WTC11 (cell line): ENCODE measurements at regions not wholly inside any gene's neighbourhood (a gene's known extent, or its start where the extent isn't known, plus 50 kb on each side); places are given as distances from the start of the nearest gene placed in this dataset.

ENCODE experiments used
- ATAC-seq: fragments of 200-7000 bp; cut with Tn5 transposase; 2 replicates; pipeline ENCODE4 v1.10.0; 2021; ENCODE audit warnings: mild to moderate bottlenecking, moderate library complexity
- CTCF ChIA-PET: fragments of 300-600 bp; sonication (Branson Sonifier 250); formaldehyde crosslinking; loops from one replicate; lab custom pipeline; 2021; ENCODE audit warnings: antibody characterized with exemption; lab: Charles Lee
- POLR2A ChIA-PET: fragments of 350-600 bp; sonication (Branson Sonifier 250); formaldehyde crosslinking; loops from one replicate; lab custom pipeline; 2021; ENCODE audit warnings: antibody characterized with exemption; lab: Charles Lee
- DNase-seq: peaks from one replicate; pipeline ENCODE4 v3.0.0; 2021; ENCODE audit warnings: low spot score
- H3K27ac Mint-ChIP-seq: 2 replicates; pipeline ENCODE4 v1.8.0; 2021; ENCODE audit warnings: mixed read lengths
- H3K27me3 Mint-ChIP-seq: 2 replicates; pipeline ENCODE4 v1.8.0; 2021; ENCODE audit warnings: low read depth, mild to moderate bottlenecking, moderate library complexity, mixed read lengths
- H3K36me3 Mint-ChIP-seq: 2 replicates; pipeline ENCODE4 v1.8.0; 2021; ENCODE audit warnings: mixed read lengths
- H3K4me1 Mint-ChIP-seq: 2 replicates; pipeline ENCODE4 v1.8.0; 2022; ENCODE audit warnings: mixed read lengths
- H3K4me3 Mint-ChIP-seq: 2 replicates; pipeline ENCODE4 v1.8.0; 2021; ENCODE audit warnings: mild to moderate bottlenecking, moderate library complexity, mixed read lengths
- H3K9me3 Mint-ChIP-seq: 2 replicates; pipeline ENCODE4 v1.8.0; 2021; ENCODE audit warnings: mixed read lengths
- CREM ChIP-seq: sonication (generic); formaldehyde crosslinking; IDR thresholded peaks from 2 replicates; pipeline ENCODE4 v1.8.1; 2022; ENCODE audit warnings: mild to moderate bottlenecking, missing genetic modification reagents, moderate library complexity
- ESRRA ChIP-seq: sonication (generic); formaldehyde crosslinking; IDR thresholded peaks from 2 replicates; pipeline ENCODE4 v1.8.1; 2022; ENCODE audit warnings: mild to moderate bottlenecking, missing genetic modification reagents, borderline replicate concordance
- FOXJ3 ChIP-seq: sonication (generic); formaldehyde crosslinking; IDR thresholded peaks from 2 replicates; pipeline ENCODE4 v1.9.0; 2021; ENCODE audit warnings: missing genetic modification reagents, mild to moderate bottlenecking, borderline replicate concordance
- HMGA2 ChIP-seq: fragments of 250-450 bp; sonication (Bioruptor Pico); IDR thresholded peaks from 2 replicates; pipeline ENCODE4 v1.4.0; 2021; ENCODE audit warnings: mild to moderate bottlenecking, moderate library complexity
- JUN ChIP-seq: sonication (generic); formaldehyde crosslinking; IDR thresholded peaks from 2 replicates; pipeline ENCODE4 v1.8.0; 2023; ENCODE audit warnings: mild to moderate bottlenecking, missing genetic modification reagents
- MXD4 ChIP-seq: fragments of 250-450 bp; sonication (Bioruptor Pico); IDR thresholded peaks from 2 replicates; pipeline ENCODE4 v1.8.0; 2021; ENCODE audit warnings: mild to moderate bottlenecking, moderate library complexity, borderline replicate concordance
- NFE2L1 ChIP-seq: sonication (generic); formaldehyde crosslinking; IDR thresholded peaks from 2 replicates; pipeline ENCODE4 v1.8.1; 2023; ENCODE audit warnings: missing genetic modification reagents
- SMAD3 ChIP-seq: sonication (generic); formaldehyde crosslinking; IDR thresholded peaks from 2 replicates; pipeline ENCODE4 v1.8.0; 2022; ENCODE audit warnings: missing genetic modification reagents, mild to moderate bottlenecking, borderline replicate concordance
- TP53 ChIP-seq: sonication (generic); formaldehyde crosslinking; IDR thresholded peaks from 2 replicates; pipeline ENCODE4 v1.8.1; 2023; ENCODE audit warnings: mild to moderate bottlenecking, missing genetic modification reagents
- ZNF232 ChIP-seq: sonication (generic); formaldehyde crosslinking; IDR thresholded peaks from 2 replicates; pipeline ENCODE4 v1.8.0; 2022; ENCODE audit warnings: mild to moderate bottlenecking, missing genetic modification reagents
- ZNF263 ChIP-seq: sonication (generic); formaldehyde crosslinking; IDR thresholded peaks from 2 replicates; pipeline ENCODE4 v1.8.1; 2022; ENCODE audit warnings: low read depth, mild to moderate bottlenecking, moderate library complexity, missing genetic modification reagents
- ZNF671 ChIP-seq: fragments of 250-450 bp; sonication (Bioruptor Pico); IDR thresholded peaks from 2 replicates; pipeline ENCODE4 v1.8.0; 2021; ENCODE audit warnings: mild to moderate bottlenecking
- TF ChIP-seq, protein P1 (sequence below): fragments of 250-450 bp; sonication (Bioruptor Pico); IDR thresholded peaks from 2 replicates; pipeline ENCODE4 v1.9.0; 2021; ENCODE audit warnings: mild to moderate bottlenecking, borderline replicate concordance
- TF ChIP-seq, protein P2 (sequence below): sonication (generic); formaldehyde crosslinking; IDR thresholded peaks from 2 replicates; pipeline ENCODE4 v1.8.1; 2023; ENCODE audit warnings: mild to moderate bottlenecking, missing genetic modification reagents, moderate library complexity
- TF ChIP-seq, protein P3 (sequence below): sonication (generic); formaldehyde crosslinking; IDR thresholded peaks from 2 replicates; pipeline ENCODE4 v1.8.1; 2022; ENCODE audit warnings: mild to moderate bottlenecking, missing genetic modification reagents, moderate library complexity, borderline replicate concordance
- TF ChIP-seq, protein P4 (sequence below): sonication (generic); formaldehyde crosslinking; IDR thresholded peaks from 2 replicates; pipeline ENCODE4 v1.8.1; 2022; ENCODE audit warnings: low read depth, missing genetic modification reagents, borderline replicate concordance
- TF ChIP-seq, protein P5 (sequence below): fragments of 250-450 bp; sonication (Bioruptor Pico); IDR thresholded peaks from 2 replicates; pipeline ENCODE4 v1.9.0; 2021; ENCODE audit warnings: mild to moderate bottlenecking
- TF ChIP-seq, protein P6 (sequence below): sonication (generic); formaldehyde crosslinking; IDR thresholded peaks from 2 replicates; pipeline ENCODE4 v1.8.1; 2023; ENCODE audit warnings: mild to moderate bottlenecking, missing genetic modification reagents

DNA sequence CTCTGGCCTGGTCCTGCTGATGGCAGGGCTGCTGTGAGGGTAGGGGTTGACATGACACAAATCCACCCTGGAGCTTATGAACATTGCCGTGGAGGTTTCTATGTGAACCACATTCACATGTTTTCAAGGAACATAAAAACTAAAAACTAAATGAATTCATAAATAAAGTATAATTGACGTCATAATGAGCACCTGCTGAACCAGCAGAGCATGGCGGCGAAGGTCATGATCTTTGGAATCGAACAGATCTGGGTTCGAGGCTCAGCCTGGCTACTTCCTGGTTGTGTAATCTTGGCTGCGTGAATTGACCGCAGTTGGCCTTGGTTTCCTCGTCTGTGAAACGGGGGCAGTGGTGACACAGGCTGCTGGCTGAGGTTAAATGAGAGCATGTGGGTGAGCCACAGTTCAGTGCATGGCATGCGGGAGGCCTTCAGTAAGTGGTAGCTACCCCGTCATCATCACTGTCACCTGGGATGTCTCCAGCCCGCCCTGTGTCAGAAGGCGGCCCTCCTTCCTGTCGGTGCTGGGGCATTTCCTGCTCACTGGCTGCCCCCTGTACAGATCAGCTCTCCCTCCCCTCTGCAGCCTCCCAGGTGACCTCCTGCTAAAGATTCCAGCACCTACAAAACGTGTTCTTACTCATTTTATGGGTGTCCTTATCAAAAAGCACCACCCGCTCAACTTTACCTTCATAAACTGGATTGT is 190.3 kb upstream of the SHH start:
- Mint-ChIP-seq H3K27me3 (peaks cover 3% of the 10 kb centered on the region), H3K36me3 (peaks cover 30% of the 10 kb centered on the region), H3K4me1 (no peaks in the 10 kb centered on the region), H3K9me3 (peaks cover 28% of the 10 kb centered on the region), H3K4me3 (no peak overlapping the region), H3K27ac (no peak overlapping the region)
- no peak for DNase-seq
- ChIA-PET CTCF (no interaction called here), POLR2A (no interaction called here)
- TF ChIP-seq ZNF232 (CRISPR knock-in tag) (no peak), ZNF671 (CRISPR knock-in tag) (no peak), JUN (no peak), ESRRA (no peak), SMAD3 (CRISPR knock-in tag) (no peak), TP53 (CRISPR knock-in tag) (no peak), CREM (no peak), NFE2L1 (no peak)
- TF ChIP-seq, protein P1, sequence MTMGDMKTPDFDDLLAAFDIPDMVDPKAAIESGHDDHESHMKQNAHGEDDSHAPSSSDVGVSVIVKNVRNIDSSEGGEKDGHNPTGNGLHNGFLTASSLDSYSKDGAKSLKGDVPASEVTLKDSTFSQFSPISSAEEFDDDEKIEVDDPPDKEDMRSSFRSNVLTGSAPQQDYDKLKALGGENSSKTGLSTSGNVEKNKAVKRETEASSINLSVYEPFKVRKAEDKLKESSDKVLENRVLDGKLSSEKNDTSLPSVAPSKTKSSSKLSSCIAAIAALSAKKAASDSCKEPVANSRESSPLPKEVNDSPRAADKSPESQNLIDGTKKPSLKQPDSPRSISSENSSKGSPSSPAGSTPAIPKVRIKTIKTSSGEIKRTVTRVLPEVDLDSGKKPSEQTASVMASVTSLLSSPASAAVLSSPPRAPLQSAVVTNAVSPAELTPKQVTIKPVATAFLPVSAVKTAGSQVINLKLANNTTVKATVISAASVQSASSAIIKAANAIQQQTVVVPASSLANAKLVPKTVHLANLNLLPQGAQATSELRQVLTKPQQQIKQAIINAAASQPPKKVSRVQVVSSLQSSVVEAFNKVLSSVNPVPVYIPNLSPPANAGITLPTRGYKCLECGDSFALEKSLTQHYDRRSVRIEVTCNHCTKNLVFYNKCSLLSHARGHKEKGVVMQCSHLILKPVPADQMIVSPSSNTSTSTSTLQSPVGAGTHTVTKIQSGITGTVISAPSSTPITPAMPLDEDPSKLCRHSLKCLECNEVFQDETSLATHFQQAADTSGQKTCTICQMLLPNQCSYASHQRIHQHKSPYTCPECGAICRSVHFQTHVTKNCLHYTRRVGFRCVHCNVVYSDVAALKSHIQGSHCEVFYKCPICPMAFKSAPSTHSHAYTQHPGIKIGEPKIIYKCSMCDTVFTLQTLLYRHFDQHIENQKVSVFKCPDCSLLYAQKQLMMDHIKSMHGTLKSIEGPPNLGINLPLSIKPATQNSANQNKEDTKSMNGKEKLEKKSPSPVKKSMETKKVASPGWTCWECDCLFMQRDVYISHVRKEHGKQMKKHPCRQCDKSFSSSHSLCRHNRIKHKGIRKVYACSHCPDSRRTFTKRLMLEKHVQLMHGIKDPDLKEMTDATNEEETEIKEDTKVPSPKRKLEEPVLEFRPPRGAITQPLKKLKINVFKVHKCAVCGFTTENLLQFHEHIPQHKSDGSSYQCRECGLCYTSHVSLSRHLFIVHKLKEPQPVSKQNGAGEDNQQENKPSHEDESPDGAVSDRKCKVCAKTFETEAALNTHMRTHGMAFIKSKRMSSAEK (CRISPR knock-in tag) = no peak
- TF ChIP-seq, protein P2, sequence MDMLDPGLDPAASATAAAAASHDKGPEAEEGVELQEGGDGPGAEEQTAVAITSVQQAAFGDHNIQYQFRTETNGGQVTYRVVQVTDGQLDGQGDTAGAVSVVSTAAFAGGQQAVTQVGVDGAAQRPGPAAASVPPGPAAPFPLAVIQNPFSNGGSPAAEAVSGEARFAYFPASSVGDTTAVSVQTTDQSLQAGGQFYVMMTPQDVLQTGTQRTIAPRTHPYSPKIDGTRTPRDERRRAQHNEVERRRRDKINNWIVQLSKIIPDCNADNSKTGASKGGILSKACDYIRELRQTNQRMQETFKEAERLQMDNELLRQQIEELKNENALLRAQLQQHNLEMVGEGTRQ = no peak
- TF ChIP-seq, protein P3, sequence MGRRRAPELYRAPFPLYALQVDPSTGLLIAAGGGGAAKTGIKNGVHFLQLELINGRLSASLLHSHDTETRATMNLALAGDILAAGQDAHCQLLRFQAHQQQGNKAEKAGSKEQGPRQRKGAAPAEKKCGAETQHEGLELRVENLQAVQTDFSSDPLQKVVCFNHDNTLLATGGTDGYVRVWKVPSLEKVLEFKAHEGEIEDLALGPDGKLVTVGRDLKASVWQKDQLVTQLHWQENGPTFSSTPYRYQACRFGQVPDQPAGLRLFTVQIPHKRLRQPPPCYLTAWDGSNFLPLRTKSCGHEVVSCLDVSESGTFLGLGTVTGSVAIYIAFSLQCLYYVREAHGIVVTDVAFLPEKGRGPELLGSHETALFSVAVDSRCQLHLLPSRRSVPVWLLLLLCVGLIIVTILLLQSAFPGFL = no peak
- TF ChIP-seq, protein P4, sequence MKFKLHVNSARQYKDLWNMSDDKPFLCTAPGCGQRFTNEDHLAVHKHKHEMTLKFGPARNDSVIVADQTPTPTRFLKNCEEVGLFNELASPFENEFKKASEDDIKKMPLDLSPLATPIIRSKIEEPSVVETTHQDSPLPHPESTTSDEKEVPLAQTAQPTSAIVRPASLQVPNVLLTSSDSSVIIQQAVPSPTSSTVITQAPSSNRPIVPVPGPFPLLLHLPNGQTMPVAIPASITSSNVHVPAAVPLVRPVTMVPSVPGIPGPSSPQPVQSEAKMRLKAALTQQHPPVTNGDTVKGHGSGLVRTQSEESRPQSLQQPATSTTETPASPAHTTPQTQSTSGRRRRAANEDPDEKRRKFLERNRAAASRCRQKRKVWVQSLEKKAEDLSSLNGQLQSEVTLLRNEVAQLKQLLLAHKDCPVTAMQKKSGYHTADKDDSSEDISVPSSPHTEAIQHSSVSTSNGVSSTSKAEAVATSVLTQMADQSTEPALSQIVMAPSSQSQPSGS (CRISPR knock-in tag) = no peak
- no peak for ATAC-seq

DNA sequence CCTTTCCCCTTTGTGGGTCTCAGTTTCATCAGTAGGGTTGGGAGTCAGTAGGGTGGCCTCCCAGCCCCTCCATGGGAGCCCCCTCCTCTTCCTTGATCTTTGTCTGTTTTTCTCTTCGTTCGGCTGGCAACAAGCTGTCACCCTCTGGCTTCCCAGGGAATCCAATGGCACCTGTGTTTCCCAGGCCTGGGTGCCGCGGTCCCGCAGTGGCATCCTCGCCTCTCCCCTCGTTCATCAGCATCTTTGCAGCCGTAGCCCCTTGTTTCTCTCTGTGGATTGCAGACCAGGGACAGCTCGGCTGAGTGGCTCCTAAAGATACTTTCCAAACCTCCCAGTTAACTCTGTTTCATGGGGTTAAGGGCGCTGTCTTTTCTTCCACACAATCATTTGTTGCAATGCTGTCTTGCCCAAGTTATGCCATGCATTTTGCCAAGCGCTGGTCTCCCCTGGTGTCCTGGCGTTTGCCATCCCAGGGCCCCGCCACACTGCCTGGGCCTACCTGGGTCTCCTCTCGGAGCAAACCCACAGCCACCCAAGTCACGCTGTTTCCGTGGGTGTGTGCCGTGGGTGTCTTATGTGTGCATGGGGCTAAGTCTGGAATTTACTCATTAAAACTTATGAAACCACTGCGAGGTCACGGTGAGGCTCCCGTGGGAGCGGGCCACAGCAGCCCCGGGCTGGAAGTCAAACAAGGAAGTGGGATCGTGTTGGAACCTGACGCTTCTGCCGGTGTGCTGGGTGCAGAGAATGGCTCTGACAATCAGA is 189.4 kb upstream of the SHH start:
- no peak for DNase-seq
- Mint-ChIP-seq H3K27me3 (peaks cover 3% of the 10 kb centered on the region), H3K27ac (no peak overlapping the region), H3K4me3 (no peak overlapping the region), H3K9me3 (peaks cover 27% of the 10 kb centered on the region), H3K36me3 (peaks cover 31% of the 10 kb centered on the region), H3K4me1 (no peaks in the 10 kb centered on the region)
- ChIA-PET CTCF (no interaction called here), POLR2A (no interaction called here)
- no peak for ATAC-seq
- TF ChIP-seq, protein P3 = no peak
- TF ChIP-seq, protein P5, sequence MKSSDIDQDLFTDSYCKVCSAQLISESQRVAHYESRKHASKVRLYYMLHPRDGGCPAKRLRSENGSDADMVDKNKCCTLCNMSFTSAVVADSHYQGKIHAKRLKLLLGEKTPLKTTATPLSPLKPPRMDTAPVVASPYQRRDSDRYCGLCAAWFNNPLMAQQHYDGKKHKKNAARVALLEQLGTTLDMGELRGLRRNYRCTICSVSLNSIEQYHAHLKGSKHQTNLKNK (CRISPR knock-in tag) = no peak
- no peak for TF ChIP-seq HMGA2
- TF ChIP-seq, protein P1 (CRISPR knock-in tag) = no peak
- TF ChIP-seq ZNF263 (CRISPR knock-in tag) = no peak
- TF ChIP-seq FOXJ3 (CRISPR knock-in tag) = no peak
- TF ChIP-seq MXD4 (CRISPR knock-in tag) = no peak
- TF ChIP-seq, protein P6, sequence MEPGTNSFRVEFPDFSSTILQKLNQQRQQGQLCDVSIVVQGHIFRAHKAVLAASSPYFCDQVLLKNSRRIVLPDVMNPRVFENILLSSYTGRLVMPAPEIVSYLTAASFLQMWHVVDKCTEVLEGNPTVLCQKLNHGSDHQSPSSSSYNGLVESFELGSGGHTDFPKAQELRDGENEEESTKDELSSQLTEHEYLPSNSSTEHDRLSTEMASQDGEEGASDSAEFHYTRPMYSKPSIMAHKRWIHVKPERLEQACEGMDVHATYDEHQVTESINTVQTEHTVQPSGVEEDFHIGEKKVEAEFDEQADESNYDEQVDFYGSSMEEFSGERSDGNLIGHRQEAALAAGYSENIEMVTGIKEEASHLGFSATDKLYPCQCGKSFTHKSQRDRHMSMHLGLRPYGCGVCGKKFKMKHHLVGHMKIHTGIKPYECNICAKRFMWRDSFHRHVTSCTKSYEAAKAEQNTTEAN = no peak
